NCI-H2107 treated with DMSO at 0.1 percent for 48 hours (cell line): ENCODE measurements at regions not wholly inside any gene's neighbourhood (a gene's known extent, or its start where the extent isn't known, plus 50 kb on each side); places are given as distances from the start of the nearest gene placed in this dataset.
A peak's percentile ranks its signal among the peaks of the same experiment; 100 is the strongest.

Experiments
- DNase-seq: peaks from one replicate; lab custom pipeline; 2025; ENCODE audit not compliant: unreplicated experiment; lab: John Stamatoyannopoulos, UW

GRCh38 chr17:77772899-77773358 lies 185.6 kb upstream of the TNRC6C start:
- DNase-seq: no peak

- no peak for DNase-seq
Observed at GRCh38 chr17:77774182-77774581, 184.3 kb upstream of the TNRC6C start.

GRCh38 chr17:77778636-77779489 lies 179.6 kb upstream of the TNRC6C start:
- peak; percentile 9 for DNase-seq

- DNase-seq: no peak
Observed at GRCh38 chr17:77779711-77780539, 178.6 kb upstream of the TNRC6C start.

- DNase-seq: no peak
Observed at GRCh38 chr17:77781536-77781935, 177.0 kb upstream of the TNRC6C start.

- DNase-seq: peak; percentile 39
Observed at GRCh38 chr17:77782201-77782600, 176.3 kb upstream of the TNRC6C start.

DNA sequence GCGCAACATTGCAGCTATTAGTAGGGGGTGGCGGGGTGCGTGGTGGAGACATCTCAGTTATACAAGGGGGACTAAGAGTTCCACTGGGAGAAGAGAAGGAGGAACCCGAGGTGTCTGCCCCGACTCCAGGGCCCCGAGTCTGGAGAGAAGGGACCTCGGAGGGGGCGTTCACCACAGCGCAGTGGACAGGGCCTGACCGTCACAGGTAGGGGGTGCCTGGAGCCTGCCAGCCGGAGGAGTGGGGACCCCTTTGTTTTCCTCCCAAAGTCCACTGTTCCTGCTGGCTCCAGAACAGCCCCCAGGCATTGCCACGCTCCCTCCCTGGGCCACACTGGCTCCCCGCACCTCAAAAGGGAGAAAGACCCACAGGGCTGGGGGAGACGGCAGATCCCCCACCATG lies 175.9 kb upstream of the TNRC6C start:
- DNase-seq: no peak

GRCh38 chr17:77783991-77784820 lies 174.3 kb upstream of the TNRC6C start:
- no peak for DNase-seq

- DNase-seq: no peak
Observed at GRCh38 chr17:77785312-77785905, 173.1 kb upstream of the TNRC6C start.

GRCh38 chr17:77786090-77786489 lies 172.4 kb upstream of the TNRC6C start:
- DNase-seq: no peak

DNA sequence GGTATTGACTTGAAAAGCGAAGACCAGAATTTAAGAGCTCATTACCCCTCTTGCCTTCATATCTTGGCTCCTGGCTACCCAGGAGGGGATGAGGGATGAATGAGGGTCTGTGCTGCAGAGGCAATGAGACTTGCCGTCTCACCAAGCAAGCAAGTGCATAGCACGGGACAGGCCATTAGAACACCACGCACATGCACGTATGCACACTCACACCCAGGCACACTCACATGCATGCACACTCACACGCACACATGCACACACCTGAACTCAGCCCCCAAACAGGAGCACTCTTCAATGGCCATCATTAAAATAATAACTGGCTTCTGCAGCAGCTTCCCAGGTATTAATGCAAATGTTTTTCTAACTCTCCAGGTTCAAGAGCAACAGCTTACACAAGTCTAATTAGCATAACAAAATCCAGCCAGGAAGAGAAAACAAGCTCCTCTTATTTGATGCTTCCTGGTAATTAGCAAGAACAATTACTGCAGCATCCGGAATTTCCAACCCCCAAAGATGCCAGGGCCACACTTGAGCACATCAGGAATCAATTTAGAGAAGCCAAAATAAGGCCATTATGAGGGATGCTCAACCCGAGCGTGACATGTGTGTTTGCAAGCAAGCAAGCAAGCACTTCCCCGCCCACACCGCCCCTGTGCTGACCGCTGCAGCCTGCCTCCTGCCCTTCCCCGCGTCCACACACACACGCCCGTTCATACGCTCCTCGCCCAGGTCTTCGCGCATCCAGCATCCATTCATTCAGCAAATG lies 171.6 kb upstream of the TNRC6C start:
- no peak for DNase-seq

DNA sequence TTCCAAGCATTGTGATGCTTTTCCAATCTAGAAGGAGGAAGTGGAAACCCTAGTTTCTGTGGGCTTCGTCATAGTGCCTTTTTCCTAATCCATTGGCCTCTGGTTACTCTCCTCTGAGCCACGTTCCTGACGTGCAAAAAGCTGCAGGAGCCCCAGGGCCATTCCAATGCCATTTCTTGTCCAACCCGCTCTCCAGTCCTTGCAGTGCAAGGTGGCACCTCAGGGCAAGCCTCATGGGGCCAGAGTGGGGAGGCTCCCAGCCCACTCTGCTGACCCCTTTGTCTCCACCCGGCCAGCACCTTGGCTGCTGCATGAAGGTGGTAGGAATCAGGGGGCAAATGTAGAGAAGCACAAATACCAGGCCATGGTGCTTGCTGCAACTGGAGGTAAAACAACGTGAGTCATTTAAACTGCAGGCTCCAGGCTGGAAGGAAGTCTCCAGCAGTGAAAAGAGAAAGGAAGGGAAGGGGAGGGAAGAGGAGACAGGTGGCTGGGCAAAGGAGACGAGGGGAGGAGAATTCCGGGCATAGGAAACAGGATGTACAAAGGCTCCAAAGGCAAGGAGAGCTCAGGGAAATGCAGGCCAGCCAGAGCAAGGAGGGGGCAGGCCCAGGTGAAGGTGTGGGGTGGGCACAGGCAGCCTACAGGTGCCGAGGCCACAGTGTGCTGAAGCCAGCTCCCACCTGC lies 168.2 kb upstream of the TNRC6C start:
- DNase-seq: peak; percentile 10

GRCh38 chr17:77792626-77793025 lies 165.9 kb upstream of the TNRC6C start:
- no peak for DNase-seq

DNA sequence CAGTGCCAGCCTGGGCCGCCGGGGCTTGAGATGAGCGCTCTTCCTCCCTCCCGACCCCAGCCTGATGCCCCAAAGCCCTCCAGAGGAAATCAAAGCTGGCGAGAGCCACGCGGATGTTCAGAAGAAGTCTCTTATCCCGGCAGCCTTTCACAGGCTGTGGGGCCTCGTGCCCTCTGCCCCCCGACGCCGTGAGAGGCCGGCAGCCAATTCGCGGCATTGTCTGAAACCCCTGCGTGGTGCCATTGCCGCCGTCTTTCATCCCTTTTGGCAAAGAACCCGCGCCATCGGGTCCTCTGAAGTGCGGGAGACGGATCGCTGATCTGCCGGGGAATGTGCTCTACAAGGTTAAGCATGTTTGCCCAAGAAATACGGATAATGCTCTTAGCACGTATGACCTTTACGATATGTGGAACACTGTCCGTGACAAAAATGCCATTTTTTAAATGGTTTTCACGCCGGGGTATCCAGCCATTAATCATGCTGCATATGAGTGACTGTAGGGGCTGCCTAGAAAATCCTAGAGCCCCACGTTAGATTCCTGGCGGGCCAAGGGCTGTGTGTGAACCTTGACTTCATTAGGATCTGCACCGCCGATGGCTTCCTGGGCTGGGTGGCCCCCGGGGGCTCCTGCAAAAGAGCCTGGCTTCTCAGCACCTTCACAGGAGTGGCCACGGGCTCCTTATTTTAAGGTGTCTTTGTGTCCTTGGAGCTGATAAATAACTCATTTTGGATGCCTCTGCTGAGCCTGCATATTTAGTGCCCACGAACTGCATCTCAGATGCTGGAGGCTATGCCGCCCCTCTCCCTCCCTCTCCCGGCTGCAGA lies 165.1 kb upstream of the TNRC6C start:
- DNase-seq: no peak

- no peak for DNase-seq
Observed at GRCh38 chr17:77793971-77794235, 164.6 kb upstream of the TNRC6C start.

DNA sequence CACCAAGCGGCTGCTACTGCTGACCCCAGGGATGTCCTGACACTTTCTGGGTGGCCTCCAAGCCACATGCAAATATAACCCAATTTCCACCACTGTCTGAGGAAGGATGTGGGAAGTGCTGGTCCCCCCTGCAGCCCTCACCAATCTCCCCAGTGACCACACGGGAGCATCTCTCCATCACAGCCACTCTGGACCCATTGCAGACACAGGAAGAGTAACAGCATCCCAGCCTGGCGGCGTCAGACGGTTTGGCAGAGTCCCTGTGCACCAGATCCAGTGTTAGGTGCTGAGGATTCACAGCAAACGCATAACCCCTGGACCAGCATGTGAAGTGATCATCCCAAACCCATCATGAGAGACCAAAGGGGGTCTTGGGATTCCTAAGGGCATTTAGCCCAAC lies 163.7 kb upstream of the TNRC6C start:
- no peak for DNase-seq

DNA sequence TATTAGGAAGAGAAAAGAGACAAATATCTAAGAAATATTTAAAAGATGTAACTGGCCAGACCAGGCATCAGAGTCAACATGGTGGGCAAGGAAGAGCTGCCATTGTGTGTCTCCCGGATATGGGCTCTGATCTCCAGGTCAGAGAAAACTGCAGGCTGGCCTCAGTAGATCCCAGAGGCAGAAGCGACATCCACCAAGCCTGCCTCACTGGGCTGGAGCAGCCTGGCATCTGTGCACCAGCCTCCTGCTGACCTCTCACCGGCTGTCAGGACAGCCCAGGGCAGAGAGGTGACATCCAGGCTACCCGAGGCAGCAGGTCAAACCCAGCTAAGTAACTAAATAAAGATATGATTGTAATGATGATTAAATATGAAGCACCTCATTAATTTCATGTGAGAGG lies 162.8 kb upstream of the TNRC6C start:
- no peak for DNase-seq

GRCh38 chr17:77796176-77796860 lies 162.2 kb upstream of the TNRC6C start:
- no peak for DNase-seq
